ENCODE measurements at regions not wholly inside any gene's neighbourhood (a gene's known extent, or its start where the extent isn't known, plus 50 kb on each side); places are given as distances from the start of the nearest gene placed in this dataset.

GRCh38 chr15:58294681-58295254, 137.0 kb upstream of the LIPC start:
- Histone ChIP-seq H3K27ac (replicated peaks in 1 of 4) (no peak overlapping the region), H3K27me3 (no peaks in the 10 kb centered on the region), H3K9me3 (peaks cover 0 to 8% (median 3%) of the 10 kb centered on the region in 4 donors), H3K4me1 (no peaks in the 10 kb centered on the region), H3K36me3 (no peaks in the 10 kb centered on the region), H3K4me3 (no peak overlapping the region)
- WGBS, result 80% methylated on average over 2 of the region's 2 CpGs
- no peak for DNase-seq (ENCODE audit: extremely low spot score)
- TF ChIP-seq POLR2A (IDR thresholded peaks at IDR 0.05; ENCODE audit: low read depth) (no peak), EP300 (IDR thresholded peaks at IDR 0.05) (no peak), POLR2AphosphoS5 (IDR thresholded peaks at IDR 0.05) (no peak), CTCF (IDR thresholded peaks at IDR 0.05) (no peak)
- intact Hi-C loops (cut with DNase I), result no loop called here

GRCh38 chr15:58295637-58296215, 136.1 kb upstream of the LIPC start:
- intact Hi-C loops (cut with DNase I), result no loop called here
- 85% methylated on average over 7 of the region's 7 CpGs for WGBS
- Histone ChIP-seq H3K27ac (replicated peaks in 1 of 4) (no peak overlapping the region), H3K9me3 (peaks cover 0 to 8% (median 3%) of the 10 kb centered on the region in 4 donors), H3K27me3 (no peaks in the 10 kb centered on the region), H3K36me3 (no peaks in the 10 kb centered on the region), H3K4me3 (no peak overlapping the region), H3K4me1 (no peaks in the 10 kb centered on the region)
- no peak for DNase-seq (ENCODE audit: extremely low spot score)
- no peak for TF ChIP-seq EP300 (IDR thresholded peaks at IDR 0.05)
- TF ChIP-seq POLR2A (IDR thresholded peaks at IDR 0.05; ENCODE audit: low read depth), result no peak
- no peak for TF ChIP-seq CTCF (IDR thresholded peaks at IDR 0.05)
- TF ChIP-seq POLR2AphosphoS5 (IDR thresholded peaks at IDR 0.05), result no peak

GRCh38 chr15:58296276-58296675, 135.5 kb upstream of the LIPC start:
- Histone ChIP-seq H3K4me1 (no peaks in the 10 kb centered on the region), H3K27me3 (no peaks in the 10 kb centered on the region), H3K27ac (replicated peaks in 1 of 4) (no peak overlapping the region), H3K9me3 (peaks cover 0 to 8% (median 3%) of the 10 kb centered on the region in 4 donors), H3K36me3 (no peaks in the 10 kb centered on the region), H3K4me3 (no peak overlapping the region)
- intact Hi-C loops (cut with DNase I), result no loop called here
- 69% methylated on average over 2 of the region's 2 CpGs for WGBS
- DNase-seq (ENCODE audit: extremely low spot score), result no peak
- TF ChIP-seq EP300 (IDR thresholded peaks at IDR 0.05) (no peak), POLR2A (IDR thresholded peaks at IDR 0.05; ENCODE audit: low read depth) (no peak), POLR2AphosphoS5 (IDR thresholded peaks at IDR 0.05) (no peak), CTCF (IDR thresholded peaks at IDR 0.05) (no peak)

- Histone ChIP-seq H3K27me3 (no peaks in the 10 kb centered on the region), H3K27ac (replicated peaks in 1 of 4) (no peak overlapping the region), H3K4me3 (no peak overlapping the region), H3K36me3 (no peaks in the 10 kb centered on the region), H3K9me3 (peaks cover 0 to 3% (median 1%) of the 10 kb centered on the region in 4 donors), H3K4me1 (no peaks in the 10 kb centered on the region)
- DNase-seq (ENCODE audit: extremely low spot score), result no peak
- intact Hi-C loops (cut with DNase I), result no loop called here
- 86% methylated on average over 1 of the region's 1 CpG for WGBS
- TF ChIP-seq EP300 (IDR thresholded peaks at IDR 0.05) (no peak), POLR2AphosphoS5 (IDR thresholded peaks at IDR 0.05) (no peak), CTCF (IDR thresholded peaks at IDR 0.05) (no peak), POLR2A (IDR thresholded peaks at IDR 0.05; ENCODE audit: low read depth) (no peak)
Observed at GRCh38 chr15:58297639-58298038, 134.2 kb upstream of the LIPC start.
